Fibroblast of upper back skin (primary cell): ENCODE measurements at regions not wholly inside any gene's neighbourhood (a gene's known extent, or its start where the extent isn't known, plus 50 kb on each side); places are given as distances from the start of the nearest gene placed in this dataset.
"Not testable (repeated sequence)": the region's sequence is repeated elsewhere in the genome, so short reads cannot be mapped to it uniquely, and the experiment has no call there.

Experiments
- DNase-seq: peaks from one replicate; pipeline ENCODE4 v3.0.0-alpha.2; 2013

DNA sequence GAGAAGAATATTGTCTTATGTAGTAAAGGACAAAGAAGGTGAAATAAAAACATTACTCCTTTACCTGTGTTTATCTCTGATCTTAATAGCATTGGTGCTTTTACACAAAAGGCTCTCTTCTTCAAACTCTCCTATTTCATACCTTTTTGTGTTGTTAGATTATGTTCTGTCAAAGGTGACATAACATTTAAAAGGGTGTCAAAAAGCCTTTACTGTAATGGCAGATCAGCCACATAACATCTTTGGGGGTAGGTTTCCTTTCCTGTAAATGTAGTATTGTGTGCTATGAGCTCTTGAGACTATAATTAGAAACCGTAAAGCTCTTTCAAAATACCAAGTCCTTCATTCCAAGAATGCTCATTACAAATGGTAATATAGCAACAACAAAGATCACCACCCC, 400.1 kb downstream of the LNPK start:
- no peak for DNase-seq

GRCh38 chr2:175599966-175600831, 401.9 kb downstream of the LNPK start:
- peak; percentile 73 for DNase-seq

DNA sequence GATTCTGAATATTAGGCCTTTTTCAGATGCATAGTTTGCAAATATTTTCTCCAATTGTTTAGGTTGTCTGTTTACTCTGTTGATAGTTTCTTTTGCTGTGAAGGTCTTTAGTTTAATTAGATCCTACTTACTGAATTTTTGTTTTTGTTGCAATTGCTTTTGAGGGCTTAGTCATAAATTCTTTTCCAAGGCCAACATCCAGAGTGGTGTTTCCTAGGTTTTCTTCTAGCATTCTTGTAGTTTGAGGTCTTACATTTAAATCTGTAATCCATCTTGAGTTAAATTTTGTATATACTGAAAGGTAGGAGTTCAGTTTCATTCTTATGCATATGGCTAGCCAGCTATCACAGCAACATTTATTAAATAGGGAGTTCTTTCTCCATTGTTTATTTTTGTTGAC, 404.8 kb downstream of the LNPK start:
- peak; percentile 39 for DNase-seq

DNA sequence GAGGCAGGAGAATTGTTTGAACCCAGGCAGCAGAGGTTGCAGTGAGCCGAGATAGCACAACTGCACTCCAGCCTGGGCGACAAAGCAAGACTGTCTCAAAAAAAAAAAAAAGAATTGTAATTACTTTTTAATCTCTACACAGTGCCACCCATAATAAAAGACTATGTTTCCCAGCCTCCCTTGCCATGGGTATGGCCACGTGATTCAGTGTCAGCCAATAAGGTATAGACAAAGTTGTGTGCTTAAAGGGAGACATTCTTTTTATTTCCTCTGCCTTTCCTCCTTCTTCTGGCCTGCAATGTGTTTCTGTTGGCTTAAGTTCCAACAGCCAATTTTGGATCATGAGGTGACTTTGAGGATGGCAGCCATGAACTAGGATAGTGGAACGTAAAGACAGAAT, 406.9 kb downstream of the LNPK start:
- no peak for DNase-seq

DNA sequence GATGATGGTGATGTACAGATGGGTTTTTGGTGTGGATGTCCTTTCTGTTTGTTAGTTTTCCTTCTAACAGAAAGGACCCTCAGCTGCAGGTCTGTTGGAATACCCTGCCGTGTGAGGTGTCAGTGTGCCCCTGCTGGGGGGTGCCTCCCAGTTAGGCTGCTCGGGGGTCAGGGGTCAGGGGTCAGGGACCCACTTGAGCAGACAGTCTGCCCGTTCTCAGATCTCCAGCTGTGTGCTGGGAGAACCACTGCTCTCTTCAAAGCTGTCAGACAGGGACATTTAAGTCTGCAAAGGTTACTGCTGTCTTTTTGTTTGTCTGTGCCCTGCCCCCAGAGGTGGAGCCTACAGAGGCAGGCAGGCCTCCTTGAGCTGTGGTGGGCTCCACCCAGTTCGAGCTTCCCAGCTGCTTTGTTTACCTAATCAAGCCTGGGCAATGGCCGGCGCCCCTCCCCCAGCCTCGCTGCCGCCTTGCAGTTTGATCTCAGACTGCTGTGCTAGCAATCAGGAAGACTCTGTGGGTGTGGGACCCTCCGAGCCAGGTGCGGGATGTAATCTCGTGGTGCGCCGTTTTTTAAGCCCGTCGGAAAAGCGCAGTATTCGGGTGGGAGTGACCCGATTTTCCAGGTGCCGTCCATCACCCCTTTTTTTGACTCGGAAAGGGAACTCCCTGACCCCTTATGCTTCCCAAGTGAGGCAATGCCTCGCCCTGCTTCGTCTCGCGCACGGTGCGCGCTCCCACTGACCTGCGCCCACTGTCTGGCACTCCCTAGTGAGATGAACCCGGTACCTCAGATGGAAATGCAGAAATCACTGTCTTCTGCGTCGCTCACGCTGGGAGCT, 408.2 kb downstream of the LNPK start:
- DNase-seq, result not testable (repeated sequence)

- not testable (repeated sequence) for DNase-seq
Observed at GRCh38 chr2:175588213-175588612, 406.7 kb upstream of the ATP5MC3 start.

GRCh38 chr2:175585496-175585895, 404.0 kb upstream of the ATP5MC3 start:
- DNase-seq, result no peak

DNA sequence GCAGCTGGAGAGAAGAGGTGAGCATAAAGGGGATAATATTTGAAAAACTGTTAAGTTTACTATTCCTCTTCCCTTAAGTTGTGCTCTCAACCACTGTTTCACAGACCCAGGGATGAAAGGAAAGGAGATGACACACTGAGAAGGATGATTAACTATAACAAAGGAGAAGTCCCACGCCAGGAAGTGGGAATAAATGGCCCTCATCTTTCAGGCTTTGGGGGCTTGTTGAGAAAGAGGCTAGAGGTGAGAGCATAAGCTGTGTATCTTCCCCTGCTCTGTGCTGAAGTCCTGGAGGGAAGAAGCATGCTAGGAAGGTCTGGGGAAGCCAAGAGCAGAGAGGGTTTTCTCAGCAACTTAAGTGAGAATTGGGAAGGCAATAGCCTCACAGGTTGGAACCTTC, 399.1 kb upstream of the ATP5MC3 start:
- DNase-seq, result no peak

- no peak for DNase-seq
Observed at GRCh38 chr2:175579646-175580045, 398.1 kb upstream of the ATP5MC3 start.

GRCh38 chr2:175577368-175577970, 396.0 kb upstream of the ATP5MC3 start:
- no peak for DNase-seq

DNA sequence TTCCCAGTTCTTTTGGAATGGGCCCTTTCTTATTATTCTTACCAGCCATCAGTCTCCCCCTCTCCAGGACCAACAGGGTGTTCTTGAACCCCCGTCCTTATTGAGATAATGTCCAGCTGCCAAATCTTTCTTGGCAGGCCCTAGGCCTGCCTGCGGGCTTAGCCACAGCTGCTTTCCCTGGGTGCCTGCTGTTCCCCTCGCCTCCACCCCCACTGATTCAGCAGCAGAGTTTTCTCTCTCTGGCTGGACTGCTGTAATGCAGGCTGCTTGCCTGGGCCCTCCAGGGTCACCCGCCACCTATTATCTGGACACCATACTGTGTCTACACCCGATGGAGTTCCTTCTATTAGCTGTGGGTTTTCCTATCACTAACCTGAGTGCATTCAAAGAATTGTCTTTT, 395.4 kb upstream of the ATP5MC3 start:
- no peak for DNase-seq

GRCh38 chr2:175576270-175576669, 394.8 kb upstream of the ATP5MC3 start:
- DNase-seq, result no peak

DNA sequence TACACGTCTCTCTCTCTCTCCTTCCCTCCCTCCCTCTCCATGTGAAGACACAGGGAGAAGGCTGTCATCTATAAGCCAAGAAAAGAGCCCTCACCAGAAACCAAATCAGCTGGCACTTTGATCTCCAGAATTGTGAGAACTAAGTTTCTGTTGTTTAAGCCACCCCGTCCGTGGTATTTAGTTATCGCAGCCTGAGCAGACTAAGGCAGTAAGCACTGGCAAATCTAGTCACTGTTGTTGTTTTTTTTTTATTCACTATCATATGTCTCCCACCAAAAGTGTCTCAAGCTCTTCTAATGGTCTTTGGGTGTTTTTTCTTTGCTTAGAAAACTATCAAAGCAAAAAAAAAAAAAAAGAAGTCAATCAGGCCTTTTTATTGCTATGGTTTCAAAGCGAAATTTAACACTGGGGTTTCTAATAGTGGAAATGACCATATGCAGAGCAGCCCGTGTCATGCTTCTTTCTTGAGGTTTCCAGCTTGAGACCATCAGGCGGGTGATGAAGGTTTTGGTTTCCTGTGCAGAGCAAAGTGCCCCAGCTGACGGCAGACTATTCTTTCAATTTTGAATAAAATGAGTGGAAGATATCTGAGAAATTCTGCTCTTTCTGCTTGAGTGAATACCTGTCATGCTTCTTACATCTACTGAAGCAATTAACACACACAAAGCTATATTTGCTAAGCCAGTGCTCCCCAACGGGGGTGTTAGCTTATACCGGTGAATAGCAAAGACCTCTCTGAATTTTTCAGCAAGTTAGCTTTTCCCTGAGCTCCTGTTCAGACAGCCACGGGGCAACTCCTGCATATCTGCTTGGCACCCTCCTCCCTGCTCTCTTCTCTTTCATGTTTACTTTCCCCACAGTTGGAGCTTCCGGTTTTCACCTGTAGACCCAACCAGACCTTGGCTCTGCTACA, 394.1 kb upstream of the ATP5MC3 start:
- no peak for DNase-seq

- DNase-seq, result no peak
Observed at GRCh38 chr2:175574069-175574468, 392.6 kb upstream of the ATP5MC3 start.

DNA sequence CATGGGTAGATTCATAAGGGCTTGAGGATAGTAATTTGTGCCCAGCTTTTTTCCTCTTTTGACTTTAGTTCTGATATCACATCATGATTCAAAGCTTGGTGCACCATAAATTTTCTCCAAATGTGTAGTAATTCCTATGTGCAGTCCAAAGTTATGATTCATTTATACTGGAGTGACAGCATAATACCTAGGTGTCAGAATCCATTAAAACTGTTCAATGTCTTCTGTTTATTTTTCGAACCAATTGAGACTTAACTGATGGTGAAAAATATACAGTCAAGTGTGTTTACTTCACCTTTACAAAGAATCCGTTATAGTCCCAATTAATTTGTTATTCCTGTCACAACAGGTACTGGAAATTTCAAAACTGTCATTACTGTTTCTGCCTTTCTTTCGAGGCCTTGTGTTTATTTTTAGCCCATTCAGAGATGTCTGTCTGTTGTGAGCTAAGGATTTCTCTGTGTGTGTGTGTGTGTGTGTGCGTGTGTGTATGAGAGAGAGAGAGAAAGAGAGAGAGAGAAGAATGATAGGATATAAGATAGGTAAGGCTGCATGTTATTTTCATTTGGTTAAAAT, 389.7 kb upstream of the ATP5MC3 start:
- no peak for DNase-seq

DNA sequence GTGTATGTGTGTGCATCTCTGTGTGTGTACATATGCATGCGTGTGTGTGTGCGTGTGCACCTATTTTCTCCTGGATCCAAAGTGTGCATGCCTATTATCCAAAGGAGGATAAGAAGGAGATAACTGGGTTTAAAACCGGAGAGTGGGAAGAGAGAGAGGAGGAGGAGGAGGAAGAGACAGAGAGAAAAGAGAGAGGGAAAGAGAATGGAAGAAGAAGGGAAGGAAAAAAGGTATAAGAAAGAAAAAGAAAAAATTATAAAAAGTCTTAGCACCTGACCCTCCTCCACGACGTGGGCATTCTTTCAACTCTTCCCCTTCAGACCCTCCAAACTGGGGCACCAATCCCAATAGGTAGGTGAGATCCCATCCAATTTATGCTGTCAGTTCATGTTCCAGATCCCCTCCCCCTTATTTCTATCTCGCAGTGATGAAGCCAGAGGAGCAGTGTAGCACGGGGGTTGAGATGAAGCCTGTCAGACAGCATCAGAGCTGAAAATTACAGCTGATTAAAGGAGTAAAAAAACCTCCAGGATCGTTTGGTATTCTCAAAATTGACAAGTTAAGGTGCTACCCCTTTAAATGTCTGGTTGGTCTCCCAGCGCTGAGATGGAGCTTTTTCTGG, 386.7 kb upstream of the ATP5MC3 start:
- DNase-seq, result no peak

DNA sequence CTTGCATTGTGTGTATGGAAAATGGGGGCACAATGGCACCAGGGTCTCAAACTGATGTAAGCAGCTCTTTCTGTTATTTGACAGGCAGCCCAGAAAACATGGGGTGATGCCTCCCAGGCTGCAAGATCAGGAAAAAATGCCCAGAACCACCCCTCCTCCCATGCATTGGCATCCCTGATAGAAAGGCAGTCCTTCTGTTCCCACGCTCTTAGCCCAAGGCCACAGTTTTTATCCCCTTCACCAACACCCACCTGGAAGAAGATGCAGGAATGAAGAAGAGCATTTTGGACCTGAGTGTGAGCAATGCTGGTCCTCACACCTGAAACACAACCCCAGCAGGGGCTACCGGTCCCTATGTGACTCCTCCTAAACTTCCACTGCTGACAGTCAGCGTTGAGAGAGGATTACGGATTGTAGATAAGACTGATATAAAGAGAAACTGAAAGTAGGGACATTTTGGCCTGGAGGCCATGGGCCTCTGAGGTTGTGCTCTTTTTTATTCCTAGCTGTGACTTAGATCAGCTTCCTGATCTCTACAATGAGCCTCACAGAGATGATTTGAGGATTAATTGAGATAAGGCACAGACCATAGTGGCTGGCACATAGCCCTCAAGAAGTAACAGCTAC, 386.0 kb upstream of the ATP5MC3 start:
- no peak for DNase-seq

DNA sequence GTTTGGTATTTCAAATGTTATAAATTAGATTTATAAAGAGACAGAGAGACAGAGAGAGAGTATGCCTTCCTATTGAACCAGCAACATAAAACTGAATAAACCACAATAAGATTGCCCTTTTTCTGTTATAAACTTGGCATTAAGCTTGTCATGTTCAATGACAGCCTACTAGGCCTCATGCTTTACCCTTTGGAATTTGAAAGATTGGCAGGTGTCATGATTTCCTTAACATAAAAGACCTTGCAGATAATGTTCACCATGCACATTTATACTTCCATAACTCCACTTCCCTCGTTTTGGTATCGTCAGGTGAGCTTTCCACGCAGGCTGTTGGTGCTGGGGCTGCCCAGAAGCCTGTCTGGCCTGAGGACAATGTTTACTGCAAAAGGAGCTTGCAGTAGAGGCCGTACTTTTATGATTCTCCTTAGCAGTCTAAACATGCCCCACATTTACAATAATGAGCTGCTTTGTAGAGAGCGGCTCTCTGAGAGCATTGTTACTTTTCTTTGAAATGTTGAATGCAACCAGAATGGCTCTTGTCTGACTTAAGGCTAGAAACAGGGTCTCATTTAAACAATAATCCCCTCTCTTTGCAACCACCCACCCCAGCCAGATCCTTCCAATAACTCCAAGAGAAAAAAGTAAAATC, 379.1 kb upstream of the ATP5MC3 start:
- DNase-seq, result no peak

GRCh38 chr2:175559613-175560012, 378.1 kb upstream of the ATP5MC3 start:
- no peak for DNase-seq

- DNase-seq, result no peak
Observed at GRCh38 chr2:175557810-175558377, 376.4 kb upstream of the ATP5MC3 start.
